ENCODE measurements at regions not wholly inside any gene's neighbourhood (a gene's known extent, or its start where the extent isn't known, plus 50 kb on each side); places are given as distances from the start of the nearest gene placed in this dataset.

GRCh38 chr15:20295238-20295811 is 246.3 kb downstream of the GOLGA6L6 start:
- TF ChIP-seq CTCF (IDR thresholded peaks at IDR 0.05; ENCODE audit: poor library complexity, severe bottlenecking) (no peak), RAD21 (conservative IDR thresholded peaks at IDR 0.05) (no peak)

Data from neural cell (in vitro differentiated cells).